ENCODE measurements at regions not wholly inside any gene's neighbourhood (a gene's known extent, or its start where the extent isn't known, plus 50 kb on each side); places are given as distances from the start of the nearest gene placed in this dataset.

DNA sequence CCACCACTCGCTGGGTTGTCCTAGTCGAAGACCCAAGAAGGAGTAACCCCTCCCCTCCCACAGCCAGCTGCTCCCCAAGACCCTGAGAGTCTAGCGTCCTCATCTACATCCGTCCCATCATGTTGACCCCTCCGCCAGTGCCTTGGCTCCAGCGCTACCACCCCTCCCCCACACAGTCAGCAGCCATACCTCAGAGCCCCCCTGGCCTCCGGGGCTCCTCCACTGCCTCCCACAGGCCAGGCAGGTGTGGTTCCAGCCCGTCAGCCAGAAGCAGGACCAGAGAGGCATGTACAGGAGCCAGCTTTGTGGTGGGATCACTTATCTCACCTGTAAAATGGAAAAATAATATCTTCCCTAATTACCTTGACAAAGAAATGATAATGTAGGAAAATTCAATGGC is 51.5 kb upstream of the PHF21B start:
- Histone ChIP-seq H2AFZ (ENCODE audit: low read depth, low read length) (no peak overlapping the region), H3K79me2 (ENCODE audit: insufficient read depth, low read length) (no peaks in the 10 kb centered on the region), H3K36me3 (ENCODE audit: insufficient read depth, low read length) (no peaks in the 10 kb centered on the region), H3K27ac (ENCODE audit: low read depth, low read length) (no peak overlapping the region), H3K4me3 (ENCODE audit: insufficient read depth, low read depth, low read length) (no peak overlapping the region), H3K27me3 (ENCODE audit: insufficient read depth, low read length) (no peaks in the 10 kb centered on the region), H3K9me3 (ENCODE audit: insufficient read depth, low read depth, low read length) (no peaks in the 10 kb centered on the region), H3K4me1 (ENCODE audit: insufficient read depth, low read length) (peaks cover 21% of the 10 kb centered on the region), H3K4me2 (ENCODE audit: low read length) (no peak overlapping the region), H4K20me1 (ENCODE audit: insufficient read depth, low read length) (no peaks in the 10 kb centered on the region), H3K9ac (ENCODE audit: low read length) (no peak overlapping the region)
- TF ChIP-seq CTCF (IDR thresholded peaks at IDR 0.05; ENCODE audit: insufficient read depth, low read depth, low read length) = no peak
- no peak for TF ChIP-seq EZH2 (IDR thresholded peaks at IDR 0.05; ENCODE audit: insufficient read depth, low read length)
- Mint-ChIP-seq H3K27ac (ENCODE audit: unreplicated experiment) (no peak overlapping the region), H3K36me3 (ENCODE audit: low read depth, unreplicated experiment) (peaks cover 2% of the 10 kb centered on the region), H3K4me3 (ENCODE audit: unreplicated experiment) (no peak overlapping the region), H3K9me3 (ENCODE audit: unreplicated experiment) (no peaks in the 10 kb centered on the region), H3K4me1 (ENCODE audit: low read depth, unreplicated experiment) (peaks cover 10% of the 10 kb centered on the region), H3K27me3 (ENCODE audit: low read depth, unreplicated experiment) (peaks cover 12% of the 10 kb centered on the region)
- FAIRE-seq (no peak), DNase-seq (ENCODE audit: low read depth) (no peak)

GRCh38 chr22:45064313-45065278 is 54.8 kb upstream of the PHF21B start:
- Mint-ChIP-seq H3K9me3 (ENCODE audit: unreplicated experiment) (peaks cover 3% of the 10 kb centered on the region), H3K4me3 (ENCODE audit: unreplicated experiment) (no peak overlapping the region), H3K27me3 (ENCODE audit: low read depth, unreplicated experiment) (peaks cover 3% of the 10 kb centered on the region), H3K36me3 (ENCODE audit: low read depth, unreplicated experiment) (peaks cover 2% of the 10 kb centered on the region), H3K4me1 (ENCODE audit: low read depth, unreplicated experiment) (peaks cover 10% of the 10 kb centered on the region), H3K27ac (ENCODE audit: unreplicated experiment) (peak overlapping the region; percentile 26)
- Histone ChIP-seq H4K20me1 (ENCODE audit: insufficient read depth, low read length) (no peaks in the 10 kb centered on the region), H3K9ac (ENCODE audit: low read length) (peak overlapping the region; percentile 65), H3K36me3 (ENCODE audit: insufficient read depth, low read length) (no peaks in the 10 kb centered on the region), H2AFZ (ENCODE audit: low read depth, low read length) (peak overlapping the region; percentile 51), H3K79me2 (ENCODE audit: insufficient read depth, low read length) (no peaks in the 10 kb centered on the region), H3K27ac (ENCODE audit: low read depth, low read length) (peak overlapping the region; percentile 77), H3K4me2 (ENCODE audit: low read length) (peak overlapping the region; percentile 81), H3K4me3 (ENCODE audit: insufficient read depth, low read depth, low read length) (peak overlapping the region; percentile 18), H3K9me3 (ENCODE audit: insufficient read depth, low read depth, low read length) (no peaks in the 10 kb centered on the region), H3K4me1 (ENCODE audit: insufficient read depth, low read length) (peaks cover 16% of the 10 kb centered on the region), H3K27me3 (ENCODE audit: insufficient read depth, low read length) (no peaks in the 10 kb centered on the region)
- FAIRE-seq (peak; percentile 50), DNase-seq (ENCODE audit: low read depth) (peak; percentile 85)
- TF ChIP-seq CTCF (IDR thresholded peaks at IDR 0.05; ENCODE audit: insufficient read depth, low read depth, low read length) = no peak
- TF ChIP-seq EZH2 (IDR thresholded peaks at IDR 0.05; ENCODE audit: insufficient read depth, low read length) = no peak

GRCh38 chr22:45065726-45066125 is 55.9 kb upstream of the PHF21B start:
- H3K27me3 Mint-ChIP-seq (ENCODE audit: low read depth, unreplicated experiment) = peaks cover 3% of the 10 kb centered on the region
- H3K27ac Mint-ChIP-seq (ENCODE audit: unreplicated experiment) = no peak overlapping the region
- peaks cover 2% of the 10 kb centered on the region for H3K36me3 Mint-ChIP-seq (ENCODE audit: low read depth, unreplicated experiment)
- no peaks in the 10 kb centered on the region for H4K20me1 ChIP-seq (ENCODE audit: insufficient read depth, low read length)
- no peak overlapping the region for H3K4me3 Mint-ChIP-seq (ENCODE audit: unreplicated experiment)
- no peak overlapping the region for H3K4me3 ChIP-seq (ENCODE audit: insufficient read depth, low read depth, low read length)
- no peak for DNase-seq (ENCODE audit: low read depth)
- no peak for TF ChIP-seq EZH2 (IDR thresholded peaks at IDR 0.05; ENCODE audit: insufficient read depth, low read length)
- no peak for TF ChIP-seq CTCF (IDR thresholded peaks at IDR 0.05; ENCODE audit: insufficient read depth, low read depth, low read length)
- no peaks in the 10 kb centered on the region for H3K27me3 ChIP-seq (ENCODE audit: insufficient read depth, low read length)
- no peak overlapping the region for H2AFZ ChIP-seq (ENCODE audit: low read depth, low read length)
- no peak overlapping the region for H3K9ac ChIP-seq (ENCODE audit: low read length)
- H3K4me1 ChIP-seq (ENCODE audit: insufficient read depth, low read length) = peaks cover 16% of the 10 kb centered on the region
- peaks cover 10% of the 10 kb centered on the region for H3K4me1 Mint-ChIP-seq (ENCODE audit: low read depth, unreplicated experiment)
- no peaks in the 10 kb centered on the region for H3K9me3 ChIP-seq (ENCODE audit: insufficient read depth, low read depth, low read length)
- H3K36me3 ChIP-seq (ENCODE audit: insufficient read depth, low read length) = no peaks in the 10 kb centered on the region
- H3K9me3 Mint-ChIP-seq (ENCODE audit: unreplicated experiment) = peaks cover 3% of the 10 kb centered on the region
- no peak overlapping the region for H3K27ac ChIP-seq (ENCODE audit: low read depth, low read length)
- FAIRE-seq = no peak
- H3K4me2 ChIP-seq (ENCODE audit: low read length) = no peak overlapping the region
- H3K79me2 ChIP-seq (ENCODE audit: insufficient read depth, low read length) = no peaks in the 10 kb centered on the region
